Endothelial cell of umbilical vein (primary cell): ENCODE measurements at regions not wholly inside any gene's neighbourhood (a gene's known extent, or its start where the extent isn't known, plus 50 kb on each side); places are given as distances from the start of the nearest gene placed in this dataset.

Experiments
- BruUV-seq: library from RNA; stranded (reverse); fragments of 400-500 nt; replicated peaks from 2 replicates; lab custom pipeline; 2021; lab: Mats Ljungman, UMichigan
- CTCF ChIA-PET: fragments of 300-600, 350-600 bp; sonication (Branson Sonifier 250); formaldehyde crosslinking; loops from one replicate; lab custom pipeline; 2021; ENCODE audit warnings: antibody characterized with exemption, inconsistent platforms; lab: Charles Lee
- POLR2A ChIA-PET: fragments of 300-600, 350-600 bp; sonication (Branson Sonifier 250); formaldehyde crosslinking; loops from one replicate; lab custom pipeline; 2021; ENCODE audit warnings: antibody characterized with exemption, inconsistent platforms; lab: Charles Lee
- DNase-seq: peaks from one replicate; pipeline ENCODE4 v3.0.0-alpha.2; 2011; ENCODE audit warnings: low read depth, low spot score
- FAIRE-seq: peaks from 2 replicates; lab custom pipeline; 2011; peaks lifted over from hg19 to GRCh38; lab: Jason Lieb, UNC
- H2AFZ ChIP-seq: 2 replicates; pipeline ENCODE4 v1.6.0; 2012; ENCODE audit warnings: low read depth, low read length, control low read depth, inconsistent platforms
- H3K27ac ChIP-seq: 2 replicates; pipeline ENCODE4 v1.5.1; 2011; ENCODE audit warnings: low read depth, mild to moderate bottlenecking, control low read depth, low read length, moderate library complexity; ENCODE audit not compliant: insufficient read depth
- H3K27me3 ChIP-seq, 2 experiments: 2 replicates each; pipeline versions ENCODE4 v1.6.0 to v1.6.1; 2011; ENCODE audit warnings: low read length in 2 of 2, mixed read lengths in 1 of 2; ENCODE audit not compliant: control insufficient read depth in 2 of 2, insufficient read depth in 2 of 2
- H3K36me3 ChIP-seq, 2 experiments: 2 replicates in 1 of 2; 3 replicates in 1 of 2; pipeline ENCODE4 v1.5.1; 2011; ENCODE audit warnings: low read length in 2 of 2, mild to moderate bottlenecking in 1 of 2, moderate library complexity in 1 of 2; ENCODE audit not compliant: control insufficient read depth in 2 of 2, insufficient read depth in 2 of 2; ENCODE audit errors: extremely low read depth in 1 of 2
- H3K4me1 ChIP-seq: 3 replicates; pipeline ENCODE4 v1.5.1; 2011; ENCODE audit warnings: mild to moderate bottlenecking, low read length; ENCODE audit not compliant: control insufficient read depth, insufficient read depth; ENCODE audit errors: extremely low read depth
- H3K4me2 ChIP-seq: 2 replicates; pipeline ENCODE4 v1.6.1; 2011; ENCODE audit warnings: low read length, control low read depth, mixed read lengths; ENCODE audit not compliant: insufficient read depth
- H3K4me3 ChIP-seq, 3 experiments: fragments of 200-600 bp in 1 of 3; sonication (generic), shearing (Covaris generic) in 1 of 3; replicated peaks in 1 of 3; 2 replicates each; pipeline ENCODE4 v1.5.1; 2011 to 2016; ENCODE audit warnings: control low read depth in 3 of 3, low read length in 3 of 3, mild to moderate bottlenecking in 2 of 3, inconsistent platforms in 1 of 3, low read depth in 1 of 3, moderate library complexity in 1 of 3; ENCODE audit not compliant: insufficient read depth in 1 of 3
- H3K79me2 ChIP-seq: 2 replicates; pipeline ENCODE4 v1.6.0; 2012; ENCODE audit warnings: low read length, inconsistent platforms; ENCODE audit not compliant: control insufficient read depth, insufficient read depth
- H3K9ac ChIP-seq: replicated peaks from 2 replicates; pipeline ENCODE3; 2011; ENCODE audit warnings: low read length, control low read depth; ENCODE audit not compliant: insufficient read depth; ENCODE audit errors: extremely low read depth
- H3K9me1 ChIP-seq: replicated peaks from 3 replicates; pipeline ENCODE4 v1.6.0; 2011; ENCODE audit warnings: mild to moderate bottlenecking, low read length; ENCODE audit not compliant: control insufficient read depth, insufficient read depth; ENCODE audit errors: extremely low read depth
- H3K9me3 ChIP-seq: replicated peaks from 2 replicates; pipeline ENCODE4 v1.5.1; 2012; ENCODE audit warnings: low read length, inconsistent platforms; ENCODE audit not compliant: control insufficient read depth, insufficient read depth
- H4K20me1 ChIP-seq: replicated peaks from 2 replicates; pipeline ENCODE3; 2011; ENCODE audit warnings: mild to moderate bottlenecking, low read length; ENCODE audit not compliant: control insufficient read depth, insufficient read depth; ENCODE audit errors: extremely low read depth
- CTCF ChIP-seq, 2 donors: IDR thresholded peaks; 1 replicate in 1 of 2; 2 replicates in 1 of 2; pipeline ENCODE4 v1.5.1; 2011; ENCODE audit warnings: low read length in 2 of 2, mild to moderate bottlenecking in 2 of 2, moderate library complexity in 2 of 2, control low read depth in 1 of 2, inconsistent platforms in 1 of 2, low read depth in 1 of 2; ENCODE audit not compliant: insufficient read depth in 1 of 2; ENCODE audit errors: extremely low read depth in 1 of 2
- EZH2 ChIP-seq: IDR thresholded peaks from 2 replicates; pipeline ENCODE4 v1.6.1; 2012; ENCODE audit warnings: borderline replicate concordance, low read depth, mild to moderate bottlenecking, moderate library complexity, low read length, inconsistent platforms; ENCODE audit not compliant: severe bottlenecking
- FOS ChIP-seq: IDR thresholded peaks from 2 replicates; pipeline ENCODE4 v1.6.1; 2011; ENCODE audit warnings: mild to moderate bottlenecking, low read length, moderate library complexity, borderline replicate concordance; ENCODE audit not compliant: insufficient read depth
- GATA2 ChIP-seq: IDR thresholded peaks from 2 replicates; pipeline ENCODE4 v1.7.0; 2011; ENCODE audit warnings: low read depth, mild to moderate bottlenecking, moderate library complexity, mixed read lengths, low read length; ENCODE audit not compliant: insufficient read length, insufficient read depth
- JUN ChIP-seq: IDR thresholded peaks from 2 replicates; pipeline ENCODE4 v1.6.1; 2011; ENCODE audit warnings: borderline replicate concordance, low read depth; ENCODE audit not compliant: insufficient read length, insufficient read depth
- MAX ChIP-seq: IDR thresholded peaks from 2 replicates; pipeline ENCODE4 v1.6.1; 2011; ENCODE audit not compliant: insufficient read depth, insufficient read length
- MYC ChIP-seq: IDR thresholded peaks from one replicate; pipeline ENCODE4 v1.6.1; 2011; ENCODE audit warnings: mild to moderate bottlenecking, low read depth, low read length
- POLR2A ChIP-seq: IDR thresholded peaks from 2 replicates; pipeline ENCODE4 v1.6.1; 2012; ENCODE audit warnings: low read depth, mild to moderate bottlenecking, control low read depth, low read length
- POLR2AphosphoS5 ChIP-seq: IDR thresholded peaks from 2 replicates; pipeline ENCODE4 v1.6.1; 2012; ENCODE audit warnings: low read depth, mild to moderate bottlenecking, control low read depth, low read length, moderate library complexity; ENCODE audit not compliant: insufficient read depth
- dilution Hi-C: fragments of 300-500 bp; cut with MboI; formaldehyde crosslinking; loops from one replicate; pipeline ENCODE4 v1.15.0; 2019; ENCODE audit warnings: low sequenced_read_pairs; ENCODE audit not compliant: extremely low pct_ligation_motif_present
- intact Hi-C: fragments of 100-400 bp; cut with micrococcal nuclease; formaldehyde crosslinking; loops from one replicate; pipeline ENCODE4 v1.10.0; 2022

GRCh38 chr10:32114508-32114907 lies 58.3 kb upstream of the KIF5B start:
- Histone ChIP-seq H4K20me1 (no peaks in the 10 kb centered on the region), H3K9ac (no peak overlapping the region), H3K4me1 (peaks cover 9% of the 10 kb centered on the region), H3K36me3 (no peaks in the 10 kb centered on the region), H3K79me2 (no peaks in the 10 kb centered on the region), H3K4me3 (no peak overlapping the region), H3K27me3 (peaks cover 3 to 4% of the 10 kb centered on the region in 2 experiments), H2AFZ (no peak overlapping the region), H3K4me2 (no peak overlapping the region), H3K9me3 (no peaks in the 10 kb centered on the region), H3K27ac (no peak overlapping the region), H3K9me1 (no peaks in the 10 kb centered on the region)
- FAIRE-seq, result no peak
- no TSS peak for BruUV-seq
- intact Hi-C loops (no loop called here), dilution Hi-C loops (no loop called here)
- CTCF ChIA-PET, result no interaction called here
- POLR2A ChIA-PET, result no interaction called here
- TF ChIP-seq MYC (no peak), POLR2A (no peak), EZH2 (no peak), MAX (no peak), JUN (no peak), CTCF (IDR thresholded peaks at IDR 0.05; ENCODE audit: extremely low read depth in 1 of 2, insufficient read depth in 1 of 2, low read depth in 1 of 2, low read length in 2 of 2) (no peak), POLR2AphosphoS5 (no peak), GATA2 (no peak), FOS (no peak)
- DNase-seq, result no peak
